ENCODE measurements at regions not wholly inside any gene's neighbourhood (a gene's known extent, or its start where the extent isn't known, plus 50 kb on each side); places are given as distances from the start of the nearest gene placed in this dataset.

DNA sequence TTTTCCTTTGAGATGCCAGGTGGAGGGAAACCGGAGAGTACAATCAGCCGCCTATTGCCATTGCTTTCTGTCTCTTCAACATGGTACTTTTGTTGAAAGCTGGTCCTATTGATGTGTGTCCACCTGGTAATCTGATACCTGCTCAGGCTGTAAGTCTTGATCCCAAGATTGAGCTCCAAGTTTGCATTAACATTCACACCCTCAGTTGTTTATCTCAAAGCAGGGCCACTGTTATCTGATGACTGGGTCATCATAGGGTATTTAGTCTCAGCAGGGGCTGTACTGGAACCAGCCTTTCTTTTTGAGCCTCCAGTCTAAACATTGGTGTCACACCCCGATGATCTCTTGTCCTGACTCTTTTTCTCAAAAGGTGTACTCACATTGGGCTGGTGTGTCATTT lies 370.3 kb upstream of the TOM1L1 start:
- TF ChIP-seq, protein P1, sequence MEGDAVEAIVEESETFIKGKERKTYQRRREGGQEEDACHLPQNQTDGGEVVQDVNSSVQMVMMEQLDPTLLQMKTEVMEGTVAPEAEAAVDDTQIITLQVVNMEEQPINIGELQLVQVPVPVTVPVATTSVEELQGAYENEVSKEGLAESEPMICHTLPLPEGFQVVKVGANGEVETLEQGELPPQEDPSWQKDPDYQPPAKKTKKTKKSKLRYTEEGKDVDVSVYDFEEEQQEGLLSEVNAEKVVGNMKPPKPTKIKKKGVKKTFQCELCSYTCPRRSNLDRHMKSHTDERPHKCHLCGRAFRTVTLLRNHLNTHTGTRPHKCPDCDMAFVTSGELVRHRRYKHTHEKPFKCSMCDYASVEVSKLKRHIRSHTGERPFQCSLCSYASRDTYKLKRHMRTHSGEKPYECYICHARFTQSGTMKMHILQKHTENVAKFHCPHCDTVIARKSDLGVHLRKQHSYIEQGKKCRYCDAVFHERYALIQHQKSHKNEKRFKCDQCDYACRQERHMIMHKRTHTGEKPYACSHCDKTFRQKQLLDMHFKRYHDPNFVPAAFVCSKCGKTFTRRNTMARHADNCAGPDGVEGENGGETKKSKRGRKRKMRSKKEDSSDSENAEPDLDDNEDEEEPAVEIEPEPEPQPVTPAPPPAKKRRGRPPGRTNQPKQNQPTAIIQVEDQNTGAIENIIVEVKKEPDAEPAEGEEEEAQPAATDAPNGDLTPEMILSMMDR (conservative IDR thresholded peaks at IDR 0.05; ENCODE audit: low read length), result no peak
- no peak for TF ChIP-seq EZH2phosphoT487 (IDR thresholded peaks at IDR 0.05; ENCODE audit: borderline replicate concordance)

All from Loucy (cell line).